K562 (cell line): ENCODE measurements at regions not wholly inside any gene's neighbourhood (a gene's known extent, or its start where the extent isn't known, plus 50 kb on each side); places are given as distances from the start of the nearest gene placed in this dataset.

Source experiments
- ATAC-seq: fragments of 200-7000 bp; cut with Tn5 transposase; 3 replicates; pipeline ENCODE4 v1.9.1; 2020; ENCODE audit warnings: moderate library complexity
- BruUV-seq: library from RNA; stranded (reverse); fragments of 400-500 nt; replicated peaks from 2 replicates; lab custom pipeline; 2021; lab: Mats Ljungman, UMichigan
- CTCF ChIA-PET: fragments of 300-600 bp; formaldehyde crosslinking; extraction: SDS; loops from one replicate; lab custom pipeline; 2021; ENCODE audit warnings: low intra/inter-chr PET ratio; lab: Yijun Ruan, JAX
- POLR2A ChIA-PET: fragments of 300-600, 350-650 bp; sonication (Branson Sonifier 250); formaldehyde crosslinking; extraction: SDS; loops from one replicate; lab custom pipeline; 2021; ENCODE audit warnings: antibody characterized with exemption, inconsistent platforms; lab: Yijun Ruan, JAX
- DNase-seq, 4 experiments: peaks; one replicate each; pipeline versions ENCODE4 v3.0.0 to v3.0.0-alpha.2; 2011 to 2018; ENCODE audit warnings: low spot score in 3 of 4, mixed read lengths in 3 of 4; ENCODE audit errors: extremely low read depth in 1 of 4
- FAIRE-seq: peaks from 2 replicates; lab custom pipeline; 2011; peaks lifted over from hg19 to GRCh38; lab: Jason Lieb, UNC
- H2AFZ ChIP-seq: 2 replicates; pipeline ENCODE4 v1.6.0; 2011; ENCODE audit warnings: low read depth, low read length, control low read depth, inconsistent platforms
- H3K27ac ChIP-seq: fragments of 200-600 bp; 3 replicates; pipeline ENCODE4 v1.8.0; 2011; ENCODE audit warnings: low read depth, mild to moderate bottlenecking, control low read depth, inconsistent platforms, low read length, moderate library complexity, mixed read lengths; ENCODE audit errors: extremely low read depth
- H3K27me3 ChIP-seq, 2 experiments: fragments of 300-600 bp in 1 of 2; 2 replicates in 1 of 2; 3 replicates in 1 of 2; pipeline versions ENCODE4 v1.6.0 to v1.8.0; 2011; ENCODE audit warnings: inconsistent platforms in 2 of 2, low read length in 2 of 2, mild to moderate bottlenecking in 1 of 2, mixed read lengths in 1 of 2, moderate library complexity in 1 of 2; ENCODE audit not compliant: control insufficient read depth in 2 of 2, insufficient read depth in 2 of 2
- H3K36me3 ChIP-seq: fragments of 300-600 bp; 3 replicates; pipeline ENCODE4 v1.8.0; 2011; ENCODE audit warnings: mild to moderate bottlenecking, low read length, inconsistent platforms; ENCODE audit not compliant: control insufficient read depth, insufficient read depth
- H3K4me1 ChIP-seq, 2 experiments: fragments of 200-600 bp in 1 of 2; replicated peaks in 1 of 2; 2 replicates in 1 of 2; 3 replicates in 1 of 2; pipeline versions ENCODE4 v1.5.1 to v1.8.0; 2011; ENCODE audit warnings: inconsistent platforms in 2 of 2, low read length in 2 of 2, mild to moderate bottlenecking in 1 of 2, mixed read lengths in 1 of 2, moderate library complexity in 1 of 2; ENCODE audit not compliant: control insufficient read depth in 2 of 2, insufficient read depth in 2 of 2
- H3K4me2 ChIP-seq: 2 replicates; pipeline ENCODE4 v1.6.1; 2011; ENCODE audit warnings: low read length, control low read depth, inconsistent platforms, mixed read lengths; ENCODE audit not compliant: insufficient read depth
- H3K4me3 ChIP-seq: fragments of 200-600 bp; sonication (generic), shearing (Covaris generic); 2 replicates; pipeline ENCODE4 v1.5.1; 2016; ENCODE audit warnings: control low read depth, inconsistent platforms
- H3K79me2 ChIP-seq: fragments of 200-600 bp; 3 replicates; pipeline ENCODE4 v1.8.0; 2011; ENCODE audit warnings: low read length, inconsistent platforms; ENCODE audit not compliant: control insufficient read depth, insufficient read depth
- H3K9ac ChIP-seq, 2 experiments: 2 replicates each; pipeline versions ENCODE4 v1.6.0 to v1.6.1; 2011; ENCODE audit warnings: low read depth in 2 of 2, low read length in 2 of 2, control low read depth in 1 of 2, inconsistent platforms in 1 of 2, mild to moderate bottlenecking in 1 of 2, mixed read lengths in 1 of 2; ENCODE audit not compliant: insufficient read depth in 1 of 2
- H3K9me1 ChIP-seq: one replicate; pipeline ENCODE4 v1.6.0; 2011; ENCODE audit warnings: inconsistent platforms, mild to moderate bottlenecking, low read length, moderate library complexity; ENCODE audit not compliant: control insufficient read depth, insufficient read depth
- H3K9me3 ChIP-seq: replicated peaks from 2 replicates; pipeline ENCODE4 v1.5.1; 2011; ENCODE audit warnings: low read depth, low read length, inconsistent platforms; ENCODE audit not compliant: control insufficient read depth, insufficient read depth
- H4K20me1 ChIP-seq: replicated peaks from 2 replicates; pipeline ENCODE4 v1.6.1; 2011; ENCODE audit warnings: low read length, inconsistent platforms, mixed read lengths; ENCODE audit not compliant: control insufficient read depth, insufficient read depth
- ARID3A ChIP-seq: IDR thresholded peaks from 2 replicates; pipeline ENCODE4 v1.6.1; 2012; ENCODE audit warnings: low read depth, low read length, improper control_type of control experiment, borderline replicate concordance
- ATF2 ChIP-seq: sonication (generic); formaldehyde crosslinking; IDR thresholded peaks from 2 replicates; pipeline ENCODE4 v1.8.1; 2022; ENCODE audit warnings: missing genetic modification reagents
- FIP1L1 ChIP-seq: fragments of 200-400 bp; formaldehyde crosslinking; IDR thresholded peaks from 2 replicates; pipeline ENCODE4 v1.6.1; 2018; ENCODE audit warnings: mild to moderate bottlenecking, low read depth, low read length; ENCODE audit not compliant: poor library complexity, severe bottlenecking
- MGA ChIP-seq: fragments of 450-650 bp; IDR thresholded peaks from 2 replicates; pipeline ENCODE4 v1.6.1; 2016; ENCODE audit warnings: mild to moderate bottlenecking, moderate library complexity
- ZNF76 ChIP-seq: fragments of 250-450 bp; sonication (Bioruptor Pico); IDR thresholded peaks from 2 replicates; pipeline ENCODE4 v1.4.0; 2020; ENCODE audit warnings: mild to moderate bottlenecking, moderate library complexity, borderline replicate concordance
- in situ Hi-C: fragments of 300-500 bp; cut with MboI; formaldehyde crosslinking; loops from 4 replicates; pipeline ENCODE4 v1.15.0; 2018; ENCODE audit warnings: inconsistent platforms, mixed read lengths
- intact Hi-C: fragments of 100-400 bp; cut with micrococcal nuclease; formaldehyde crosslinking; loops from 2 replicates; pipeline ENCODE4 v1.14.2; 2022

GRCh38 chr6:87824958-87825491, 123.0 kb upstream of the AKIRIN2 start (continued):
- TF ChIP-seq ZNF76 (CRISPR knock-in tag) = no peak
- no peak for TF ChIP-seq ATF2 (CRISPR knock-in tag)

GRCh38 chr6:87822011-87822410, 120.0 kb upstream of the AKIRIN2 start:
- H3K79me2 ChIP-seq = no peaks in the 10 kb centered on the region
- H3K27me3 ChIP-seq = peaks cover 8 to 14% of the 10 kb centered on the region in 2 experiments; a peak in 3 of 5 replicates
- no peaks in the 10 kb centered on the region for H3K36me3 ChIP-seq
- no peaks in the 10 kb centered on the region for H3K9me1 ChIP-seq
- no peaks in the 10 kb centered on the region for H4K20me1 ChIP-seq
- CTCF ChIA-PET = no interaction called here
- no peak for FAIRE-seq
- intact Hi-C loops = no loop called here
- H3K4me2 ChIP-seq = no peak overlapping the region
- DNase-seq = no peak
- no peaks in the 10 kb centered on the region for H3K9me3 ChIP-seq
- in situ Hi-C loops = no loop called here
- no peak overlapping the region for H2AFZ ChIP-seq
- H3K27ac ChIP-seq = no peak overlapping the region
- H3K9ac ChIP-seq = no peak overlapping the region
- BruUV-seq = no TSS peak
- no peak for ATAC-seq
- POLR2A ChIA-PET = interaction anchor here (0.6 kb wide), 1 partner anchor 350 kb away, joined by 3 read pairs; no protein-coding TSS in a partner anchor
- no peaks in the 10 kb centered on the region for H3K4me1 ChIP-seq
- no peak overlapping the region for H3K4me3 ChIP-seq
- no peak for TF ChIP-seq MGA
- TF ChIP-seq FIP1L1 = no peak
- TF ChIP-seq ARID3A = no peak
